ENCODE measurements at regions not wholly inside any gene's neighbourhood (a gene's known extent, or its start where the extent isn't known, plus 50 kb on each side); places are given as distances from the start of the nearest gene placed in this dataset.
"Not testable (repeated sequence)": the region's sequence is repeated elsewhere in the genome, so short reads cannot be mapped to it uniquely, and the experiment has no call there.

DNA sequence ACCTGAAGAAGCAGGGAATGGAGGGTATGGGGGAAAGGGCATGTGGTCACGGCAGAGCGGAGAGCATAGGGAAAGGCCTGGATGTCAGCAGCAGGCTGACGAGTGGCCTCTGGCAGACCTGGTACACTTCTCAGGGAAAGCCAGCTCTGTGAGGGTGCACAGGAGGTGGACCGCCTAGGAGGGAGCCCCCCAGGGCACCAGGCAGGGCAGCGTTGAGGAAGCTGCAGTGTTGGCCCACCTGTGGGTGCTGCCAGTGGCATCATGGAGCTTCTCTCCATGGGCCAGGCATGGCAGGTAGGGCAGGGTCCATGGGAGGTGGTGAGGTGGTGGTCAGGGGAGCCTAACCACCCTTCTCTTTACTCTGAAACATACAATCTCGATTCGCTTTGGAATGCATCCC is 143.0 kb upstream of the PITX1 start:
- no peak for DNase-seq

- DNase-seq: no peak
Measured at GRCh38 chr5:135174315-135175096, 140.5 kb upstream of the PITX1 start.

- DNase-seq: no peak
Measured at GRCh38 chr5:135173662-135174290, 139.7 kb upstream of the PITX1 start.

DNA sequence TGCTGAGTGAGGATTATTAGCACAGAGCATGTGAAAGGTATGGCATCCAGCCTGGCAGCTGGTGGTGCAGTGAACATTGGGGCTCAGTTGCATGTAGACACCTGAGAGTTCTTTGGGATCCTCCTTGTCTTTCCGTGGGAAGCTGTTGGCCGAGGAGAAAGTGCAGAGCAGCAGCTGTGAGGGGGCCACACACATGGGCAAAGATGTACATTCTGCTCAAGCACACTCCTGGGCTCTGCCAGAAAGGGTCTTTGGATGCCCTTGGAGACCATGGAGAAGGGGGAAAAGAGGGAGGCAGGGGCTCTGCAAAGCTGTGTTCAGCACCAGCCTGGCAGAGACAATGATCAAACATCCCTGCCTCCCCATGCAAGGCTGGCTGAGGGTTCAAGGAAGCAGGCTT is 138.7 kb upstream of the PITX1 start:
- DNase-seq: no peak

GRCh38 chr5:135171336-135171735 is 137.3 kb upstream of the PITX1 start:
- DNase-seq: no peak

DNA sequence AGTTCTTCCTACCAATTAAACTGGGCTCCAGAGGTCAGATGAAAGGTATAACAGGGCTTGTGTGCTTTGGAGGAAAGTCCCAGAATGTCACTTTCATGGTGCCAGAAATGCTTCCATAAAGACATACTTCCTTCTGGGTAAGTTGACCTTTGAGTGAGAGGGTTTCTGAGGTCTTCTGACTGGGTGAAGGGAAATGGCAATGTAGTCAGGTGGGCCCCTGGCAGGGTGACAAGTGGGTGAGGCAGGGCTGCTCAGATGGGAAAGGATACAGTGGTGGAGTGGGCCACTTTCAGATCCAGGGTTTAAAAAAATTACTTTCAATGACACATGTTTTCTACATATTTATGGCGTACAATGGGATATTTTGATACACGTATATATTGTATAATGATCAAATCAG is 136.5 kb upstream of the PITX1 start:
- DNase-seq: no peak

- DNase-seq: no peak
Measured at GRCh38 chr5:135169753-135170152, 135.7 kb upstream of the PITX1 start.

DNA sequence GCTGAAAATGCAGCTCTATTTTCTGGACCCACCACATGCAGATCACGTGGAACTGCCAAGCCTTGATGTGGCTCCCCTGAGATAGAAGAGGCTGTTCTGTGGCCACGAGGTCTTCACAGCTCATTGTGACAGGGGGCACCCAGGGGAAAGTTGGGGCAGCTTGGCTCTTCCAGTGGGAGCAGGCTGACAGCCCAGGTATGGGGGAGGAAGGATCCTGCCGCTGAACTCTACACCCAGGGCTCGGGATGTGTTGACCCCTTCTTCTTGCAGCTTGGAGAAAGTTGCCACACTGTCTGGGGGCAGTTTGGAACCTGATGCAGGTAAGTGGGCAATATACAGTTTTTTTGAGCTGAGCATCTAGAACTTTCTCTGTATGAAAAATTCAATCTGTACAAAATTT is 133.6 kb upstream of the PITX1 start:
- no peak for DNase-seq

DNA sequence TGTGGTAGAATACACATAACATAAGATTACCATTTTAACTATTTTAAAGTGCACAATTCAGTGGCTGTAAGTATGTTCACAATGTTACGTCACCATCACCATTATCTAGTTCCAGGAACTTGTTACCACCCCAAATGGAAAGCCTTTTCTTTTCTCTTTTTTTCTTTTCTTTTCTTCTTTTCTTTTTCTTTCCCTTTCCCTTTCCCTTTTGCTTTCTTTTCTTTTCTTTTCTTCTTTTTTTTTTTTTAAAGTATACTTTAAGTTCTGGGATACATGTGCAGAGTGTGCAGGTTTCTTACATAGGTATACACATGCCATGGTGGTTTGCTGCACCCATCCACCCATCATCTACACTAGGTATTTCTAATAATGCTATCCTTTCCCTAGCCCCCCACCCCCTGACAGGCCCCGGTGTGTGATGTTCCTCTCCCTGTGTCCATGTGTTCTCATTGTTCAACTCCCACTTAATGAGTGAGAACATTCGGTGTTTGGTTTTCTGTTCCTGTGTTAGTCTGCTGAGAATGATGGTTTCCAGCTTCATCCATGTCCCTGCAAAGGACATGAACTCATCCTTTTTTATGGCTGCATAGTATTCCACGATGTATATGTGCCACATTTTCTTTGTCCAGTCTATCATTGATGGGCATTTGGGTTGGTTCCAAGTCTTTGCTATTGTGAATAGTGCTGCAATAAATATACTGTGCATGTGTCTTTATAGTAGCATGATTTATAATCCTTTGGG is 131.0 kb upstream of the PITX1 start:
- DNase-seq: not testable (repeated sequence)

DNA sequence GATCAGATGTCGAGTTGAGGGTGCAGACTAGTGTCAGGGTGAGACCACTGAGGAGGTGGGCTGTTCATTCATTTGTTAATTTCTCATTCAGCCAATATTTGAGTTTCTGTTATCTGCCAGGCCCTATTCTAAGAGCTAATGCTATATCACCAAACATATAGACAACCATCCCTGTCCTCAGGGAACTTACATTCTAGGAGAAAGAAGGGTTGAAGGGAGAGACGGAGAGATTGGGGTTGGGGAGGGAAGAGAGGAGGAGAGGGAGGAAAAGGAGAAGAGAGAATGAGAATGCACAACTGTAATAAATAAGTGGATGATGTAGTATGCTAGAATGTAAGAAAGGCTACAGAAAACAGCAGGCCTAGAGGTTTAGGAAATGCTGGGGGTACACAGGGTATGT is 129.9 kb upstream of the PITX1 start:
- DNase-seq: no peak

DNA sequence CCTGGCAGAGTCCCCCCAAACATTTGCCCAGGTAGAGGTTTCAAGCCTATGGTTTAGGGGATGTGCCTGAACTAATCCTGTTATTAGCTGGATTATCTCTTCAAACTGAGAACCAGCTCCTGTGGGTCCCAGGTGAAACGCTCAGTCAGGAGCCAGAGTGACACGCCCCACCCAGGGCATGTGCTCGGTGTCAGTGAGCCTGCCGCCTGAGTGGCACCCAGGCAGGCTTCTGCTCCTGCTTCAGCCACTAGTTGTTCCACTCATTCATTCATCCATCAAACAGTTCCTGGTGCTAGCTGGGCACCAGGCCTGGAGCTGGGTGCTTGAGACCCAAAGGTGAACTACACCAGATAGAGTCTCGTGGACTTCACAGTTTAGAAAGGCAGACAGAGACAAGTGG is 129.4 kb upstream of the PITX1 start:
- no peak for DNase-seq

DNA sequence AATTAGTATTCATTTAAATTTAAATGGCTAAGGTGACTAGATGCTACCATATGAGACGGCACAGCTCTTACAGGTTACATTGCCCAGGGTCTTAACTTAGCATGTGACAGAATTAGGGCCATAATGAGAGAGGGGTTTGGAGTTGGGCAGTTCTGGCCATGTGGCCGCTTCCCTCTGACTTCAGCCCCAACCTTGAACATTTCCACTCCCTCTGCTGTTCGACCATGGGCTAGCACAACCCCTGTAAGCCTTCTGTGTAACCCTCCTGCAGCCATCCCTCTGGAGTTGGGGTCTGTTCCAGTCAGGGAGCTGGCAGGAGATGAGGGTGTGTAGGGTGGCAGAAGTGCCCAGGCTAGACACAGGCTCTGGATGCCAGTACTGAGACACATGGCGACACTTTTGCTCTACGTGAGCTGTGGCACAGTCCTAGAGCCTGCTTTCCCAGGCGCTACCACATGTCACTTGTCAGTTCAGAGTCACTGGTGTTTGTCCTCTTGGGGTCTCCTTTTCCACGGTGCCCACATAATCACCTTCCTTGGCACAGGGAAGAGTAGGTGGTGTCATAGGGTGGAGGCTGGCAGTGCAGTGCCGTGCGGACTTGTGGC is 128.7 kb upstream of the PITX1 start:
- no peak for DNase-seq

- DNase-seq: no peak
Measured at GRCh38 chr5:135161221-135161620, 127.2 kb upstream of the PITX1 start.

- DNase-seq: no peak
Measured at GRCh38 chr5:135160036-135160675, 126.1 kb upstream of the PITX1 start.

- DNase-seq: no peak
Measured at GRCh38 chr5:135159626-135160025, 125.6 kb upstream of the PITX1 start.

- no peak for DNase-seq
Measured at GRCh38 chr5:135158982-135159381, 125.0 kb upstream of the PITX1 start.

DNA sequence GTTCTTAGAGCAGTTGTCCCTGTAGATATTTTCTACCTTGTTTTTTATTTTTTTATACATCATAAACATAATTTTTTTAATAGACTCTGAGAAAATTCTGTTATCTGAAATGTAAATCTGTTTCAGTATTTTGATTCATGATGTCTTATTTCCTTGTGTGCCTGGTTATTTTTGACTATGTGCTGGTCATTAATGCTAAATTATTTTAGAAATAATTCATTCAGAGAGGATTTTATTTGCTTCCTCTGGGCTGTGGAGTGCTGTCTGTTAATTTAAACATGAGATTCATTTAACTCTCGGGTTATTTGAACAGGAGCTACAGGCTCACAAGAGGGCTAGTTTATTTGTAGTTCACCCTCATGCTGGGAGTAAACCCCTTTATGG is 124.3 kb upstream of the PITX1 start:
- no peak for DNase-seq

GRCh38 chr5:135157421-135158313 is 123.6 kb upstream of the PITX1 start:
- DNase-seq: no peak

DNA sequence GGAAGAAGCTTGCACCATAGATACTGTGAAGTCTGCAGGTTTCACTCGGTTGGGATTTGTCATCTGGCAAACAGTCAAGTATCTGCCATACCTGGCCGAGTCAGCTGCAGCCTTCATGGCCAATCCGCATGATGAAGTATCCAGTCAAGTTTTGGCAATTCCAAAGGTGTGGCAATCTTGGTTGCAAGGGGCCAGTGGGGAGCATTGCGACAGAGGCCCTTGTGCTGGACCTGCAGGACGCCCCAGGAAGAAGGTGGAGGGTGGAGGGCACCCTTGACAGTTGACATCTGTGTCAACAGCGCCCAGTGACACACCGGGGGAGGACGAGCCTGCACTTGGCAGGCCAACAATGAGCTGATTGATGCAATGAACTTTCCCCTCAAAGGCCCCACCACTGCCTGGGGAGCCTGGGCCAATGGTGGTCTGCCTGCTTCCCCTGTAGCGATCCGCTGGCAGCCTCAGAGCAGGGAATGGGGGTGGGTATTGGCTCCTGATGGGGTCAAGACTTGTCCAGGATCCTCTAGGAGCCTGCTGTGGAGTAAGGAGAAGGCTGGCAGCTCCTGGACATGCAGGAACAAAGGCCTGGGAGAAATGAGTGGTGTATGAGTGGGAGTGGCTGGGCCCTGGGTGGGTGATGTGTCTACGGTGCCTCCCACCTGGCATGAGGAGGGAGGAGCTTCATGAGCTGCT is 122.8 kb upstream of the PITX1 start:
- no peak for DNase-seq

DNA sequence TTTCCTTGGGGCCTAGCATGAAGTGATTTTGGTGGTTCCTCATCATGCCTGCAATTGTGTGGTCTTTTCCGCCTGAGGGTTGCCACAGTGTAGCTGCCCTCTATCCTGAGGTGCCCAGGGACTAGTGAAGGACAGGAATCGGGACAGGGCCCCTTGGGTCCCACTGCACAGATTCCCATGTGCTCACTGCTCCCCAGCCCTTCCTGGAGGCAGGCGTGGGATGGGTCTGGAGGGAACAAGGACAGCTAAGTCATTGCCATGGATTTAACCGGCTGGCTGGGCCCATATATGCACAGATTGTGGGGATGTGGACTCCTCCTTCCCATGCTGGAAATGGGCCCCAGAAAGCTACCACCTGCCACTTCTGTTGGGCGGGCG is 122.3 kb upstream of the PITX1 start:
- no peak for DNase-seq

GRCh38 chr5:135155616-135156214 is 121.7 kb upstream of the PITX1 start:
- no peak for DNase-seq

Data from NCI-H1694 (cell line).